ENCODE measurements at regions not wholly inside any gene's neighbourhood (a gene's known extent, or its start where the extent isn't known, plus 50 kb on each side); places are given as distances from the start of the nearest gene placed in this dataset.

DNA sequence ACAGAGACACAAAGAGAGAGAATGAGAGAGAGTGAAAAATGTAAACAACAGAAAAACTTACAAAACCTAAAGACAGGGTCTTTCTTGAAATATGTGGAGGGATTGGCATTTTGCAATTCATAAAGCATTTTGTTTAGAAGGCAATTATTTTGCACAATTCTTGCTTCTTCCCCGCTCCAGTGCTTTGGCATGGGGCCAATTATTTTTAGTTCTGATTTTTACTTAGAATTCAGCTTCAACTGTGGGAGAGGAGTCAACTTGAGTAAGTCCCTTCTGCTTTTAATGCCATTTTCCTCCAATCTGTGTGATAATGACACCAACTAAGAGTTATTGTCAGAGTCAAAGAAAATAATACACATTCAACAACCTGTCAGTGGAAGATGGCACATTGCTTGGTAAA is 1051.9 kb downstream of the NLGN4X start:
- no peak for TF ChIP-seq TAF1 (IDR thresholded peaks at IDR 0.05; ENCODE audit: borderline replicate concordance, insufficient read depth, low read length)
- TF ChIP-seq, protein P1, sequence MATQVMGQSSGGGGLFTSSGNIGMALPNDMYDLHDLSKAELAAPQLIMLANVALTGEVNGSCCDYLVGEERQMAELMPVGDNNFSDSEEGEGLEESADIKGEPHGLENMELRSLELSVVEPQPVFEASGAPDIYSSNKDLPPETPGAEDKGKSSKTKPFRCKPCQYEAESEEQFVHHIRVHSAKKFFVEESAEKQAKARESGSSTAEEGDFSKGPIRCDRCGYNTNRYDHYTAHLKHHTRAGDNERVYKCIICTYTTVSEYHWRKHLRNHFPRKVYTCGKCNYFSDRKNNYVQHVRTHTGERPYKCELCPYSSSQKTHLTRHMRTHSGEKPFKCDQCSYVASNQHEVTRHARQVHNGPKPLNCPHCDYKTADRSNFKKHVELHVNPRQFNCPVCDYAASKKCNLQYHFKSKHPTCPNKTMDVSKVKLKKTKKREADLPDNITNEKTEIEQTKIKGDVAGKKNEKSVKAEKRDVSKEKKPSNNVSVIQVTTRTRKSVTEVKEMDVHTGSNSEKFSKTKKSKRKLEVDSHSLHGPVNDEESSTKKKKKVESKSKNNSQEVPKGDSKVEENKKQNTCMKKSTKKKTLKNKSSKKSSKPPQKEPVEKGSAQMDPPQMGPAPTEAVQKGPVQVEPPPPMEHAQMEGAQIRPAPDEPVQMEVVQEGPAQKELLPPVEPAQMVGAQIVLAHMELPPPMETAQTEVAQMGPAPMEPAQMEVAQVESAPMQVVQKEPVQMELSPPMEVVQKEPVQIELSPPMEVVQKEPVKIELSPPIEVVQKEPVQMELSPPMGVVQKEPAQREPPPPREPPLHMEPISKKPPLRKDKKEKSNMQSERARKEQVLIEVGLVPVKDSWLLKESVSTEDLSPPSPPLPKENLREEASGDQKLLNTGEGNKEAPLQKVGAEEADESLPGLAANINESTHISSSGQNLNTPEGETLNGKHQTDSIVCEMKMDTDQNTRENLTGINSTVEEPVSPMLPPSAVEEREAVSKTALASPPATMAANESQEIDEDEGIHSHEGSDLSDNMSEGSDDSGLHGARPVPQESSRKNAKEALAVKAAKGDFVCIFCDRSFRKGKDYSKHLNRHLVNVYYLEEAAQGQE (IDR thresholded peaks at IDR 0.05; ENCODE audit: insufficient read depth in 1 of 2, low read depth in 2 of 2, low read length in 2 of 2), result no peak
- no peak for TF ChIP-seq SIN3A (IDR thresholded peaks at IDR 0.05; ENCODE audit: borderline replicate concordance, insufficient read depth, low read length)
- TF ChIP-seq POLR2AphosphoS5 (IDR thresholded peaks at IDR 0.05; ENCODE audit: low read depth, low read length), result no peak
- no peak for TF ChIP-seq FOXP2 (optimal IDR thresholded peaks at IDR 0.05; ENCODE audit: borderline replicate concordance, extremely low read depth, extremely low read length, insufficient read depth)

All from PFSK-1 (cell line).